OCI-LY3 (cell line): ENCODE measurements at regions not wholly inside any gene's neighbourhood (a gene's known extent, or its start where the extent isn't known, plus 50 kb on each side); places are given as distances from the start of the nearest gene placed in this dataset.

Source experiments
- H2AFZ ChIP-seq: fragments of 200-600, 300-600 bp; shearing (Covaris generic); 2 replicates; pipeline ENCODE4 v1.6.0; 2014; ENCODE audit warnings: antibody characterized with exemption, low read depth, low read length
- H3K27ac ChIP-seq: fragments of 200-600, 300-600 bp; sonication (generic); 2 replicates; pipeline ENCODE4 v1.5.1; 2014; ENCODE audit warnings: mild to moderate bottlenecking, low read length, moderate library complexity, mixed read lengths
- H3K27me3 ChIP-seq: fragments of 200-600, 300-600 bp; sonication (generic); 2 replicates; pipeline ENCODE4 v1.6.1; 2014; ENCODE audit warnings: low read depth, low read length, mixed read lengths
- H3K36me3 ChIP-seq: fragments of 200-600, 300-600 bp; sonication (generic); replicated peaks from 2 replicates; pipeline ENCODE3; 2014; ENCODE audit warnings: low read depth, low read length, mixed read lengths
- H3K4me1 ChIP-seq: fragments of 300-600, 200-600 bp; sonication (generic); 2 replicates; pipeline ENCODE4 v1.6.1; 2014; ENCODE audit warnings: low read length, mixed read lengths
- H3K4me2 ChIP-seq: fragments of 200-600, 300-600 bp; sonication (generic); 2 replicates; pipeline ENCODE4 v1.6.1; 2014; ENCODE audit warnings: low read length, mixed read lengths
- H3K4me3 ChIP-seq: fragments of 300-600, 200-600 bp; sonication (generic); 2 replicates; pipeline ENCODE4 v1.5.1; 2014; ENCODE audit warnings: antibody characterized with exemption, mild to moderate bottlenecking, low read length, moderate library complexity
- H3K79me2 ChIP-seq: fragments of 300-600, 200-600 bp; shearing (Covaris generic); 2 replicates; pipeline ENCODE4 v1.6.1; 2014; ENCODE audit warnings: mild to moderate bottlenecking, low read length, mixed read lengths
- H3K9ac ChIP-seq: fragments of 300-600, 200-600 bp; shearing (Covaris generic); 2 replicates; pipeline ENCODE4 v1.6.0; 2014; ENCODE audit warnings: mild to moderate bottlenecking, low read length, moderate library complexity
- H3K9me3 ChIP-seq: fragments of 200-600, 300-600 bp; shearing (Covaris generic); 2 replicates; pipeline ENCODE4 v1.6.1; 2014; ENCODE audit warnings: low read length, mixed read lengths; ENCODE audit not compliant: insufficient read depth
- H4K20me1 ChIP-seq: fragments of 200-600, 300-600 bp; sonication (generic); 2 replicates; pipeline ENCODE4 v1.6.1; 2016; ENCODE audit warnings: low read length, mixed read lengths; ENCODE audit not compliant: insufficient read depth
- EZH2phosphoT487 ChIP-seq: fragments of 200-600 bp; shearing (Covaris generic); IDR thresholded peaks from 2 replicates; pipeline ENCODE4 v1.6.1; 2018; ENCODE audit warnings: antibody characterized with exemption, mixed run types, low read depth
- TF ChIP-seq, protein P1 (sequence below): fragments of 200-600, 300-600 bp; sonication (generic); IDR thresholded peaks from 2 replicates; pipeline ENCODE4 v1.5.1; 2014; ENCODE audit warnings: antibody characterized with exemption, low read length, low read depth

GRCh38 chr1:87197641-87198040 lies 131.0 kb upstream of the LMO4 start:
- Histone ChIP-seq H3K36me3 (peaks cover 4% of the 10 kb centered on the region), H3K4me3 (no peak overlapping the region), H2AFZ (no peak overlapping the region), H3K27me3 (no peaks in the 10 kb centered on the region), H3K79me2 (no peaks in the 10 kb centered on the region), H3K9ac (no peak overlapping the region), H4K20me1 (no peaks in the 10 kb centered on the region), H3K27ac (no peak overlapping the region), H3K4me2 (no peak overlapping the region), H3K4me1 (peaks cover 4% of the 10 kb centered on the region; the same call in 1 of the 2 replicates), H3K9me3 (no peaks in the 10 kb centered on the region)
- TF ChIP-seq, protein P1, sequence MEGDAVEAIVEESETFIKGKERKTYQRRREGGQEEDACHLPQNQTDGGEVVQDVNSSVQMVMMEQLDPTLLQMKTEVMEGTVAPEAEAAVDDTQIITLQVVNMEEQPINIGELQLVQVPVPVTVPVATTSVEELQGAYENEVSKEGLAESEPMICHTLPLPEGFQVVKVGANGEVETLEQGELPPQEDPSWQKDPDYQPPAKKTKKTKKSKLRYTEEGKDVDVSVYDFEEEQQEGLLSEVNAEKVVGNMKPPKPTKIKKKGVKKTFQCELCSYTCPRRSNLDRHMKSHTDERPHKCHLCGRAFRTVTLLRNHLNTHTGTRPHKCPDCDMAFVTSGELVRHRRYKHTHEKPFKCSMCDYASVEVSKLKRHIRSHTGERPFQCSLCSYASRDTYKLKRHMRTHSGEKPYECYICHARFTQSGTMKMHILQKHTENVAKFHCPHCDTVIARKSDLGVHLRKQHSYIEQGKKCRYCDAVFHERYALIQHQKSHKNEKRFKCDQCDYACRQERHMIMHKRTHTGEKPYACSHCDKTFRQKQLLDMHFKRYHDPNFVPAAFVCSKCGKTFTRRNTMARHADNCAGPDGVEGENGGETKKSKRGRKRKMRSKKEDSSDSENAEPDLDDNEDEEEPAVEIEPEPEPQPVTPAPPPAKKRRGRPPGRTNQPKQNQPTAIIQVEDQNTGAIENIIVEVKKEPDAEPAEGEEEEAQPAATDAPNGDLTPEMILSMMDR: no peak
- no peak for TF ChIP-seq EZH2phosphoT487

GRCh38 chr1:87200875-87201638 lies 127.6 kb upstream of the LMO4 start:
- H3K9ac ChIP-seq: no peak overlapping the region
- no peak overlapping the region for H3K4me3 ChIP-seq
- H3K4me2 ChIP-seq: no peak overlapping the region
- H3K4me1 ChIP-seq: peaks cover 6% of the 10 kb centered on the region; the same call in 1 of the 2 replicates
- H3K27me3 ChIP-seq: no peaks in the 10 kb centered on the region
- no peak overlapping the region for H3K27ac ChIP-seq
- TF ChIP-seq EZH2phosphoT487: no peak
- TF ChIP-seq, protein P1: no peak
- no peaks in the 10 kb centered on the region for H3K79me2 ChIP-seq
- H3K36me3 ChIP-seq: no peaks in the 10 kb centered on the region
- H4K20me1 ChIP-seq: no peaks in the 10 kb centered on the region
- no peak overlapping the region for H2AFZ ChIP-seq
- H3K9me3 ChIP-seq: no peaks in the 10 kb centered on the region

DNA sequence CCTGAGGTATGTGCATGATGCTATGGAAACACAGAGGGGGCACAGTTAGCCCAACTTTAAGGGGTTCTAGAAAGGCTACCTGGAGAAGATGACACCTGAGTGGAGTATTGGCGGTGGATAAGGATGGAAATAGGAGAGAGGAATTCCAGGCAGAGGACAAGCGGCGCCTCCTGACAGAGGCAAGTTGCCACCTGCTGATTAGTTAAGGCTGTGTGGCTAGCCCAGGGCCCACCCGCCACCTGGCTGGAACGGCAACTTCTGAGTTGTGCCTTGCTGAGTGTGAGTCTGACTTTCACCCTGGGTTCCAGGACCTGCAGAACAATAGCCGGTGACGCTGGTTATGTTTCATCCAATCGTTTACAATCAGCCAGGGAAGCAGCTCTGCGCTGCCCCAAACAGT lies 126.9 kb upstream of the LMO4 start:
- Histone ChIP-seq H2AFZ (no peak overlapping the region), H4K20me1 (no peaks in the 10 kb centered on the region), H3K36me3 (no peaks in the 10 kb centered on the region), H3K9ac (no peak overlapping the region), H3K27me3 (no peaks in the 10 kb centered on the region), H3K9me3 (no peaks in the 10 kb centered on the region), H3K4me1 (peaks cover 6% of the 10 kb centered on the region; the same call in 1 of the 2 replicates), H3K79me2 (no peaks in the 10 kb centered on the region), H3K27ac (no peak overlapping the region), H3K4me2 (no peak overlapping the region), H3K4me3 (no peak overlapping the region)
- TF ChIP-seq, protein P1: no peak
- no peak for TF ChIP-seq EZH2phosphoT487

GRCh38 chr1:87202451-87202850 lies 126.2 kb upstream of the LMO4 start:
- no peaks in the 10 kb centered on the region for H3K79me2 ChIP-seq
- H3K9me3 ChIP-seq: no peaks in the 10 kb centered on the region
- H3K9ac ChIP-seq: no peak overlapping the region
- TF ChIP-seq, protein P1: no peak
- no peak for TF ChIP-seq EZH2phosphoT487
- peak overlapping the region; percentile 68 for H3K4me3 ChIP-seq
- H4K20me1 ChIP-seq: no peaks in the 10 kb centered on the region
- H3K4me1 ChIP-seq: peaks cover 6% of the 10 kb centered on the region; the same call in 1 of the 2 replicates
- H3K36me3 ChIP-seq: no peaks in the 10 kb centered on the region
- no peak overlapping the region for H3K27ac ChIP-seq
- peak overlapping the region; percentile 64; the same call in 1 of the 2 replicates for H2AFZ ChIP-seq
- H3K27me3 ChIP-seq: no peaks in the 10 kb centered on the region
- peak overlapping the region; percentile 68 for H3K4me2 ChIP-seq
